Astrocyte (in vitro differentiated cells and primary cell): ENCODE measurements at regions not wholly inside any gene's neighbourhood (a gene's known extent, or its start where the extent isn't known, plus 50 kb on each side); places are given as distances from the start of the nearest gene placed in this dataset.

Experiments used
- CTCF ChIP-seq: IDR thresholded peaks from 2 replicates; pipeline ENCODE4 v1.5.1; 2011; ENCODE audit warnings: low read depth, mild to moderate bottlenecking, inconsistent platforms, low read length, moderate library complexity; ENCODE audit not compliant: insufficient read depth
- EZH2 ChIP-seq: IDR thresholded peaks from 2 replicates; pipeline ENCODE4 v1.6.1; 2012; ENCODE audit warnings: mild to moderate bottlenecking, low read length, inconsistent platforms; ENCODE audit not compliant: insufficient read depth

- no peak for TF ChIP-seq CTCF
- TF ChIP-seq EZH2, result no peak
Observed at GRCh38 chr1:229726061-229726460, 100.0 kb downstream of the URB2 start.
